ENCODE measurements at regions not wholly inside any gene's neighbourhood (a gene's known extent, or its start where the extent isn't known, plus 50 kb on each side); places are given as distances from the start of the nearest gene placed in this dataset.

GRCh38 chr5:124554746-124555578 lies 191.5 kb downstream of the ZNF608 start:
- 93 to 99% methylated on average over 2 of the region's 2 CpGs for WGBS, 2 experiments
- H3K36me3 ChIP-seq (ENCODE audit: control insufficient read depth, insufficient read depth, low read length) = no peaks in the 10 kb centered on the region
- no peak overlapping the region for H3K27ac ChIP-seq (ENCODE audit: insufficient read depth, low read depth, low read length, poor library complexity, severe bottlenecking)
- no peak overlapping the region for H3K4me3 ChIP-seq (ENCODE audit: insufficient read depth, low read depth, low read length)
- H3K27me3 ChIP-seq (ENCODE audit: control insufficient read depth, insufficient read depth, low read length, poor library complexity, severe bottlenecking) = no peaks in the 10 kb centered on the region
- H3K9me3 ChIP-seq (ENCODE audit: control insufficient read depth, low read length) = no peaks in the 10 kb centered on the region
- H3K4me1 ChIP-seq (ENCODE audit: control insufficient read depth, insufficient read depth, low read length) = no peaks in the 10 kb centered on the region

- Histone ChIP-seq H3K9me3 (ENCODE audit: control insufficient read depth, low read length) (no peaks in the 10 kb centered on the region), H3K27me3 (ENCODE audit: control insufficient read depth, insufficient read depth, low read length, poor library complexity, severe bottlenecking) (no peaks in the 10 kb centered on the region), H3K4me3 (ENCODE audit: insufficient read depth, low read depth, low read length) (no peak overlapping the region), H3K4me1 (ENCODE audit: control insufficient read depth, insufficient read depth, low read length) (no peaks in the 10 kb centered on the region), H3K27ac (ENCODE audit: insufficient read depth, low read depth, low read length, poor library complexity, severe bottlenecking) (no peak overlapping the region), H3K36me3 (ENCODE audit: control insufficient read depth, insufficient read depth, low read length) (no peaks in the 10 kb centered on the region)
- WGBS, 2 experiments = 92 to 95% methylated on average over 1 to 2 of the region's 2 CpGs
Observed at GRCh38 chr5:124553911-124554310, 192.5 kb downstream of the ZNF608 start.

DNA sequence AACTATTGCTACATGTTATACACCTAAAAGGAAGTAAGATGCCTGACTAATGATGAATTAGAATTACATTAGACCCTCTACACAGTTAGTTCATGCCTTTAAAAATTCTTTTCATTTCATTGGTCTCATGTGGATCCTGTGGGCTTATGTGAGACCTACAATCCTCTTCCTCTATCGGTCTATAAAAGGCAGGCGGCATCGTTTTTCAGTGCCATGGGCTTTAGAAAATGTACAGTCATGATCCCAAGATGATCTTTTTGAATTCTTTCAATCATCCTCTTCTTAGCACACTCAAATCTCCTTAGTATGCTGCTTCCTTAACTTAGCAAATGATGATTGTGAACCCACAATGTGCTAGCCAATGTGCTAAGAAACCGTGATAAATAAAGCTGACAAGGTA lies 193.9 kb downstream of the ZNF608 start:
- 93 to 96% methylated on average over 4 of the region's 4 CpGs for WGBS, 2 experiments
- Histone ChIP-seq H3K4me1 (ENCODE audit: control insufficient read depth, insufficient read depth, low read length) (no peaks in the 10 kb centered on the region), H3K27me3 (ENCODE audit: control insufficient read depth, insufficient read depth, low read length, poor library complexity, severe bottlenecking) (no peaks in the 10 kb centered on the region)

GRCh38 chr5:124551939-124552279 lies 194.5 kb downstream of the ZNF608 start:
- H3K4me3 ChIP-seq (ENCODE audit: insufficient read depth, low read depth, low read length) = no peak overlapping the region
- no peaks in the 10 kb centered on the region for H3K9me3 ChIP-seq (ENCODE audit: control insufficient read depth, low read length)
- H3K27me3 ChIP-seq (ENCODE audit: control insufficient read depth, insufficient read depth, low read length, poor library complexity, severe bottlenecking) = no peaks in the 10 kb centered on the region
- no peaks in the 10 kb centered on the region for H3K36me3 ChIP-seq (ENCODE audit: control insufficient read depth, insufficient read depth, low read length)
- H3K27ac ChIP-seq (ENCODE audit: insufficient read depth, low read depth, low read length, poor library complexity, severe bottlenecking) = no peak overlapping the region
- H3K4me1 ChIP-seq (ENCODE audit: control insufficient read depth, insufficient read depth, low read length) = no peaks in the 10 kb centered on the region

More for the DNA sequence above, 193.9 kb downstream of the ZNF608 start:
- Histone ChIP-seq H3K27ac (ENCODE audit: insufficient read depth, low read depth, low read length, poor library complexity, severe bottlenecking) (no peak overlapping the region), H3K36me3 (ENCODE audit: control insufficient read depth, insufficient read depth, low read length) (no peaks in the 10 kb centered on the region), H3K4me3 (ENCODE audit: insufficient read depth, low read depth, low read length) (no peak overlapping the region), H3K9me3 (ENCODE audit: control insufficient read depth, low read length) (no peaks in the 10 kb centered on the region)

- H3K27me3 ChIP-seq (ENCODE audit: control insufficient read depth, insufficient read depth, low read length, poor library complexity, severe bottlenecking) = no peaks in the 10 kb centered on the region
- H3K36me3 ChIP-seq (ENCODE audit: control insufficient read depth, insufficient read depth, low read length) = no peaks in the 10 kb centered on the region
- no peaks in the 10 kb centered on the region for H3K9me3 ChIP-seq (ENCODE audit: control insufficient read depth, low read length)
- WGBS, 2 experiments = 85 to 87% methylated on average over 2 to 3 of the region's 3 CpGs
- H3K4me3 ChIP-seq (ENCODE audit: insufficient read depth, low read depth, low read length) = no peak overlapping the region
- no peak overlapping the region for H3K27ac ChIP-seq (ENCODE audit: insufficient read depth, low read depth, low read length, poor library complexity, severe bottlenecking)
- H3K4me1 ChIP-seq (ENCODE audit: control insufficient read depth, insufficient read depth, low read length) = no peaks in the 10 kb centered on the region
Observed at GRCh38 chr5:124550731-124551130, 195.7 kb downstream of the ZNF608 start.

DNA sequence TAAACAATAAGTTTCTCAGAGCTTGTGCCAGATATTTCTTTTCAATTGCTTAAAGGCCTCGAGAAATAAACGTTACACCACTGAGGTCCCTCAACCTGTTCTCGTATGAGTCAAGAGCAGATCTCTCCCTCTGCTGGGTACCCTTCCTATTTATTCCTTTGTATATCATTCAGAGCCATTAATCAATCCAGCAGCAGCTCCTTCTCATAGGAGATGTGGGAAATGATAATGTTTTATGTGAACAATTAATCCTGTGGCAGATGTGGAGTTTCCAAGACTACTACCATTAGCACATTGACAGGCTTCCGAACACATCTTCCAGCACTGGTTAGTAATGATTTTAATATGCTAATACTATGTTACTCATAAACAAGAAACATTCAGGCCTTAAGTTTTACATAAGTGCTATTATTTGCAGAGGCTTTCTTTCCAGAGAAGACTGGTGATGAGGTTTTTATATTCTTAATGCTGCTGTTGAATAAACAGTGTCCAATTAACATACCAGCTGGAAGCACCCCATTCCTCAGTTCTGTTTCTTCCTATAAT lies 196.5 kb downstream of the ZNF608 start:
- 93 to 97% methylated on average over 3 of the region's 4 CpGs for WGBS, 2 experiments
- Histone ChIP-seq H3K4me1 (ENCODE audit: control insufficient read depth, insufficient read depth, low read length) (no peaks in the 10 kb centered on the region), H3K27me3 (ENCODE audit: control insufficient read depth, insufficient read depth, low read length, poor library complexity, severe bottlenecking) (no peaks in the 10 kb centered on the region), H3K36me3 (ENCODE audit: control insufficient read depth, insufficient read depth, low read length) (no peaks in the 10 kb centered on the region), H3K27ac (ENCODE audit: insufficient read depth, low read depth, low read length, poor library complexity, severe bottlenecking) (no peak overlapping the region), H3K9me3 (ENCODE audit: control insufficient read depth, low read length) (no peaks in the 10 kb centered on the region), H3K4me3 (ENCODE audit: insufficient read depth, low read depth, low read length) (no peak overlapping the region)

DNA sequence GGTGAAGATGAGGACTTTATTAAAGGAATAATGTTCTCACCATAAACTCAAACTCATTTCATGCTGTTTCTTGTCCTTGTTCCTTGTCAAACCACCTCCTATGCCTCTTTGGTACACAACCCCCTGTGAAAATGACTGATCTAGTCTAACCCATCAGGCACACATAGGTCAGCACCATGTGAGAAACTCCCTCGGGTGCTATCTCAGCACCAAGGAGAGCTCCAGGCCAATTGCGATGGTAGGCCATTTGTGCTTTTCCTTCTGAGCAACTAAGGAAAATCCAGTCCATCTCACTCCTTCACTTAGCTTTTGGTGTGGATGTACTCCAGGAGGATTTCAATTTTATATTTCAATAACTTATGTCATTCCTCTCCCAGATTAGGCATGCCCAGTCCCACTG lies 199.8 kb downstream of the ZNF608 start:
- WGBS, 2 experiments = 67 to 78% methylated on average over 2 of the region's 2 CpGs
- H3K4me1 ChIP-seq (ENCODE audit: control insufficient read depth, insufficient read depth, low read length) = no peaks in the 10 kb centered on the region
- H3K9me3 ChIP-seq (ENCODE audit: control insufficient read depth, low read length) = no peaks in the 10 kb centered on the region
- no peak overlapping the region for H3K4me3 ChIP-seq (ENCODE audit: insufficient read depth, low read depth, low read length)
- H3K27ac ChIP-seq (ENCODE audit: insufficient read depth, low read depth, low read length, poor library complexity, severe bottlenecking) = no peak overlapping the region
- H3K36me3 ChIP-seq (ENCODE audit: control insufficient read depth, insufficient read depth, low read length) = no peaks in the 10 kb centered on the region
- H3K27me3 ChIP-seq (ENCODE audit: control insufficient read depth, insufficient read depth, low read length, poor library complexity, severe bottlenecking) = no peaks in the 10 kb centered on the region

DNA sequence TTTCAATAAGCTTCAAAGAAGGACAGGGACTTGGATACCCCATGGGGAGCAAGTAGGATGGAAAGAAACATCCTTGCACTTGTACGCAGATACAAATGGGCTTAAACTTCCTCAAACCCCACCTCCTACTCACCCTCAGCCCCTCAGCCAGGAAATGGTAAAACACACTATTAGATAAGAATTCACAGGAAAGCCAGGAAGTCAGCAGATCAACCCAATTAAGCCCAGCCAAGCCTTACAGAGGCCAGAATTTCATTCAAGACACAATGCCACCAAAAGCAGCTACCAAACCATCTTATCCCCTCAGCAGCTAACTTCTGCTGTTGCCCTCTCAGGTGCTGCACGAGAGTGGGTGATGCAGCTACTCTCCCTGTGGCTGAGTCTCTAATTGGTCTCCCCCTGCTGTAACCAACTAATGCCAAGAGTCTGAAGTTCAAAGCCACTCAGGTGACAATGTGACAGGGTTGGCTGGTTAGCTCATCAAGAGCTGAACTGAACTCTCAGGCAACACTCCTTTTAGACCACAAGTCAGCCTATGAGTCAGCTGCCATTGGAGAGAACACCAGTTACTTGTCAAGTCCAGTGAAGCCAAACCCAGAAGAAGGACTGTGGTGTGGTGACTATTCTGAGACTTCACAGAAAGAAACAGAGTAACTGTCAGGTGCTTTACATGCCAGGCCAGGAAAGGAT lies 201.9 kb downstream of the ZNF608 start:
- H3K9me3 ChIP-seq (ENCODE audit: control insufficient read depth, low read length) = no peaks in the 10 kb centered on the region
- H3K4me1 ChIP-seq (ENCODE audit: control insufficient read depth, insufficient read depth, low read length) = no peaks in the 10 kb centered on the region
- WGBS, 2 experiments = 92 to 100% methylated on average over 2 of the region's 2 CpGs
- H3K27me3 ChIP-seq (ENCODE audit: control insufficient read depth, insufficient read depth, low read length, poor library complexity, severe bottlenecking) = no peaks in the 10 kb centered on the region
- no peak overlapping the region for H3K27ac ChIP-seq (ENCODE audit: insufficient read depth, low read depth, low read length, poor library complexity, severe bottlenecking)
- no peaks in the 10 kb centered on the region for H3K36me3 ChIP-seq (ENCODE audit: control insufficient read depth, insufficient read depth, low read length)
- H3K4me3 ChIP-seq (ENCODE audit: insufficient read depth, low read depth, low read length) = no peak overlapping the region

DNA sequence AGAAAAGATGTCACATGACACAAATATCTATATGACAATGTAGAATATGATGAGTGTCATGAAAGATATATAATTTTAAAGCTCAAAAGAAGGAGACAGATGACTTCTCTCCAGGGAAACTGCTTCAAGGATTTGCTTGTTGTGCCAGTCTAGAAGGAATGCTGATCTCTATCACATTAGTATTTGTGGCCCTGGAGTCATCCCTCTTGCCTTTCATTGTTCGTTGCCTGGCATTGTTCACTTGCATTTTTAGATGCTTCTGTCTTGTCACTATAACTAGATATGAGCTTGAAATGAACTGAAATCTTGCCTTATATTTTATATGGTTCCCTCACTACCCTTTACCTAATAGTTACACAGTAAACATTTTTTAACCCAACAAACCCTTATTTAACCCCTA lies 207.5 kb downstream of the ZNF608 start:
- no peaks in the 10 kb centered on the region for H3K9me3 ChIP-seq (ENCODE audit: control insufficient read depth, low read length)
- H3K4me3 ChIP-seq (ENCODE audit: insufficient read depth, low read depth, low read length) = no peak overlapping the region
- no peaks in the 10 kb centered on the region for H3K36me3 ChIP-seq (ENCODE audit: control insufficient read depth, insufficient read depth, low read length)
- WGBS, 2 experiments = 89 to 90% methylated on average over 1 of the region's 1 CpG
- H3K27ac ChIP-seq (ENCODE audit: insufficient read depth, low read depth, low read length, poor library complexity, severe bottlenecking) = no peak overlapping the region
- H3K27me3 ChIP-seq (ENCODE audit: control insufficient read depth, insufficient read depth, low read length, poor library complexity, severe bottlenecking) = no peaks in the 10 kb centered on the region
- no peaks in the 10 kb centered on the region for H3K4me1 ChIP-seq (ENCODE audit: control insufficient read depth, insufficient read depth, low read length)

- WGBS, 2 experiments = 96 to 98% methylated on average over 3 of the region's 3 CpGs
- Histone ChIP-seq H3K27ac (ENCODE audit: insufficient read depth, low read depth, low read length, poor library complexity, severe bottlenecking) (no peak overlapping the region), H3K36me3 (ENCODE audit: control insufficient read depth, insufficient read depth, low read length) (no peaks in the 10 kb centered on the region), H3K27me3 (ENCODE audit: control insufficient read depth, insufficient read depth, low read length, poor library complexity, severe bottlenecking) (no peaks in the 10 kb centered on the region), H3K4me3 (ENCODE audit: insufficient read depth, low read depth, low read length) (no peak overlapping the region), H3K4me1 (ENCODE audit: control insufficient read depth, insufficient read depth, low read length) (no peaks in the 10 kb centered on the region), H3K9me3 (ENCODE audit: control insufficient read depth, low read length) (no peaks in the 10 kb centered on the region)
Observed at GRCh38 chr5:124538191-124538590, 208.2 kb downstream of the ZNF608 start.

Data from ectodermal cell (in vitro differentiated cells).